ENCODE measurements at regions not wholly inside any gene's neighbourhood (a gene's known extent, or its start where the extent isn't known, plus 50 kb on each side); places are given as distances from the start of the nearest gene placed in this dataset.

- no peak for TF ChIP-seq CTCF (IDR thresholded peaks at IDR 0.05)
- TF ChIP-seq ZFX (IDR thresholded peaks at IDR 0.05; ENCODE audit: borderline replicate concordance) = no peak
These were observed 102.4 kb upstream of the BACE2 start for GRCh38 chr21:41065539-41065938.

Measured in 22Rv1 (cell line).